ENCODE measurements at regions not wholly inside any gene's neighbourhood (a gene's known extent, or its start where the extent isn't known, plus 50 kb on each side); places are given as distances from the start of the nearest gene placed in this dataset.

DNA sequence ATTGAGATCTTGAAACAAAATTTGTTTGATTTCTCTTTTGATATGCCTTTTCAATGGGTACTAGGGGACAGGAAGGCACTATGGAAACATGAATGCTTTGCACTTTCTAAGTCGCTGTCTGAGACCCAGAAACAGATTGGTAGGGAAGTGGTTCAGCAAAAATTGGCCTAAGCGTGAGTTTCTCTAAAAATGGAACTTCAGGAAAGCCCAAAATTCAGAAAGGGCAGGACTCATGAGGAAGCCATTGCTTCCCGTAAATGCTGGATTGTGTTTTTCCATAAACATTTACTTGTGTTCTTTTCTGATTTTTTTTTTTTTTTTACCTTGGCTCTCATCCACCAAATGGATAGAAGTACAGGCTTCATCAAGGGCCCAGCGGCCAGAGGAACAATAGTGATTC, 123.7 kb upstream of the ATP1B1 start:
- Histone ChIP-seq H2AFZ (ENCODE audit: low read depth, low read length) (no peak overlapping the region), H3K4me2 (ENCODE audit: insufficient read depth, low read length) (no peak overlapping the region), H3K9me3 (ENCODE audit: insufficient read depth, low read length, severe bottlenecking) (no peaks in the 10 kb centered on the region), H3K27ac (ENCODE audit: low read length) (no peak overlapping the region), H3K4me1 (ENCODE audit: insufficient read depth, low read length) (no peaks in the 10 kb centered on the region), H3K9ac (ENCODE audit: low read depth, low read length) (no peak overlapping the region), H3K27me3 (ENCODE audit: insufficient read depth, low read length, poor library complexity) (no peaks in the 10 kb centered on the region), H3K4me3 (ENCODE audit: low read depth in 1 of 2, low read length in 2 of 2) (no peak overlapping the region), H3K36me3 (ENCODE audit: insufficient read depth, low read length) (no peaks in the 10 kb centered on the region), H4K20me1 (ENCODE audit: insufficient read depth, low read length) (no peaks in the 10 kb centered on the region), H3K79me2 (ENCODE audit: insufficient read depth, low read length) (no peaks in the 10 kb centered on the region)
- DNase-seq (no peak), ATAC-seq (ENCODE audit: insufficient read depth, low read depth) (no peak)
- TF ChIP-seq, protein P1, sequence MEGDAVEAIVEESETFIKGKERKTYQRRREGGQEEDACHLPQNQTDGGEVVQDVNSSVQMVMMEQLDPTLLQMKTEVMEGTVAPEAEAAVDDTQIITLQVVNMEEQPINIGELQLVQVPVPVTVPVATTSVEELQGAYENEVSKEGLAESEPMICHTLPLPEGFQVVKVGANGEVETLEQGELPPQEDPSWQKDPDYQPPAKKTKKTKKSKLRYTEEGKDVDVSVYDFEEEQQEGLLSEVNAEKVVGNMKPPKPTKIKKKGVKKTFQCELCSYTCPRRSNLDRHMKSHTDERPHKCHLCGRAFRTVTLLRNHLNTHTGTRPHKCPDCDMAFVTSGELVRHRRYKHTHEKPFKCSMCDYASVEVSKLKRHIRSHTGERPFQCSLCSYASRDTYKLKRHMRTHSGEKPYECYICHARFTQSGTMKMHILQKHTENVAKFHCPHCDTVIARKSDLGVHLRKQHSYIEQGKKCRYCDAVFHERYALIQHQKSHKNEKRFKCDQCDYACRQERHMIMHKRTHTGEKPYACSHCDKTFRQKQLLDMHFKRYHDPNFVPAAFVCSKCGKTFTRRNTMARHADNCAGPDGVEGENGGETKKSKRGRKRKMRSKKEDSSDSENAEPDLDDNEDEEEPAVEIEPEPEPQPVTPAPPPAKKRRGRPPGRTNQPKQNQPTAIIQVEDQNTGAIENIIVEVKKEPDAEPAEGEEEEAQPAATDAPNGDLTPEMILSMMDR (IDR thresholded peaks at IDR 0.05; ENCODE audit: borderline replicate concordance, extremely low read depth, low read length, poor library complexity, severe bottlenecking): no peak

GRCh38 chr1:168987330-168987729, 119.2 kb upstream of the ATP1B1 start:
- H3K27ac ChIP-seq (ENCODE audit: low read length): no peak overlapping the region
- no peak for ATAC-seq (ENCODE audit: insufficient read depth, low read depth)
- no peak overlapping the region for H3K4me3 ChIP-seq (ENCODE audit: low read depth in 1 of 2, low read length in 2 of 2)
- no peaks in the 10 kb centered on the region for H3K27me3 ChIP-seq (ENCODE audit: insufficient read depth, low read length, poor library complexity)
- no peaks in the 10 kb centered on the region for H4K20me1 ChIP-seq (ENCODE audit: insufficient read depth, low read length)
- H2AFZ ChIP-seq (ENCODE audit: low read depth, low read length): no peak overlapping the region
- no peak overlapping the region for H3K4me2 ChIP-seq (ENCODE audit: insufficient read depth, low read length)
- H3K4me1 ChIP-seq (ENCODE audit: insufficient read depth, low read length): no peaks in the 10 kb centered on the region
- no peak overlapping the region for H3K9ac ChIP-seq (ENCODE audit: low read depth, low read length)
- H3K9me3 ChIP-seq (ENCODE audit: insufficient read depth, low read length, severe bottlenecking): no peaks in the 10 kb centered on the region
- no peaks in the 10 kb centered on the region for H3K36me3 ChIP-seq (ENCODE audit: insufficient read depth, low read length)
- TF ChIP-seq, protein P1 (IDR thresholded peaks at IDR 0.05; ENCODE audit: borderline replicate concordance, extremely low read depth, low read length, poor library complexity, severe bottlenecking): no peak
- TF ChIP-seq EZH2 (IDR thresholded peaks at IDR 0.05; ENCODE audit: borderline replicate concordance, low read depth, low read length, severe bottlenecking): no peak
- H3K79me2 ChIP-seq (ENCODE audit: insufficient read depth, low read length): no peaks in the 10 kb centered on the region
- DNase-seq: no peak

DNA sequence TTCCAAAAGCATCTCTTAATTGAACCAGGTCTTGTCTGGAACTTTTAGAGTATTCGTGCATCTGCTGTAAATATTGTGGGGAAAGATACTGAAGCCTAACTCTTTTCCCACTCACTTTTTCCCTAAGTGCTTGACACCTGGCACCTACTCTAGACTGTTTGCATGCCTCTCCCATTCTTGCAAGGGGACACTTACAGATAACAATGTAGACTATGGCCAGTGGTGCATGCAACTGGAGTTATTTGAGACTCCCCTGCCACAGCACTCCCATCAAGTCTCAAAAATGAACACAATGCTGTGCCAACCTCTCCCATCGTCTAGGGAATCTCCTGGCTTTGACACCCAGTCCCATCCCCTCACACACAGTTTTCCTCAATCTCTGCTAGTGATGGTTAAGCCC, 118.6 kb upstream of the ATP1B1 start:
- no peak for DNase-seq
- ATAC-seq (ENCODE audit: insufficient read depth, low read depth): no peak
- Histone ChIP-seq H3K27ac (ENCODE audit: low read length) (no peak overlapping the region), H3K36me3 (ENCODE audit: insufficient read depth, low read length) (no peaks in the 10 kb centered on the region), H3K4me1 (ENCODE audit: insufficient read depth, low read length) (no peaks in the 10 kb centered on the region), H3K27me3 (ENCODE audit: insufficient read depth, low read length, poor library complexity) (no peaks in the 10 kb centered on the region), H2AFZ (ENCODE audit: low read depth, low read length) (no peak overlapping the region), H3K9ac (ENCODE audit: low read depth, low read length) (no peak overlapping the region), H3K4me3 (ENCODE audit: low read depth in 1 of 2, low read length in 2 of 2) (no peak overlapping the region), H3K4me2 (ENCODE audit: insufficient read depth, low read length) (no peak overlapping the region), H4K20me1 (ENCODE audit: insufficient read depth, low read length) (no peaks in the 10 kb centered on the region), H3K79me2 (ENCODE audit: insufficient read depth, low read length) (no peaks in the 10 kb centered on the region), H3K9me3 (ENCODE audit: insufficient read depth, low read length, severe bottlenecking) (no peaks in the 10 kb centered on the region)
- TF ChIP-seq EZH2 (IDR thresholded peaks at IDR 0.05; ENCODE audit: borderline replicate concordance, low read depth, low read length, severe bottlenecking): no peak
- TF ChIP-seq, protein P1 (IDR thresholded peaks at IDR 0.05; ENCODE audit: borderline replicate concordance, extremely low read depth, low read length, poor library complexity, severe bottlenecking): no peak

DNA sequence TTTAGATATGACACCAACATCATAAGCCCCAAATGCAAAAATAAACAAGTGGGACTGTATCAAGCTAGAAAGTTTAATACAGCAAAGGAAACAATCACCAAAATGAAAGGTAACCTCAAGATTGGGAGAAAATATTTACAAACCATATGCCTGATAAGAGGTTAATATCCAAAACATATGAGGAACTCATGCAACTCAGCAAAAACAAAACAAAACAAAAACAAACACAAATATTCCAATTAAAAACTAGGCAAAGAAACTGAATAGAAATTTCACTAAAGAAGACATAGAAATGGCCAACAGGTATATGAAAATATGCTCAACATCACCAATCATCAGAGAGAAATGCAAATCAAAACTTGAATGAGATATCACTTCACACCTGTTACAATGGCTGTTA, 116.5 kb upstream of the ATP1B1 start:
- no peak overlapping the region for H2AFZ ChIP-seq (ENCODE audit: low read depth, low read length)
- no peak overlapping the region for H3K9ac ChIP-seq (ENCODE audit: low read depth, low read length)
- H3K4me2 ChIP-seq (ENCODE audit: insufficient read depth, low read length): no peak overlapping the region
- H3K4me3 ChIP-seq (ENCODE audit: low read depth in 1 of 2, low read length in 2 of 2): no peak overlapping the region
- ATAC-seq (ENCODE audit: insufficient read depth, low read depth) (no peak), DNase-seq (no peak)
- H3K27me3 ChIP-seq (ENCODE audit: insufficient read depth, low read length, poor library complexity): no peaks in the 10 kb centered on the region
- H3K36me3 ChIP-seq (ENCODE audit: insufficient read depth, low read length): no peaks in the 10 kb centered on the region
- TF ChIP-seq, protein P1 (IDR thresholded peaks at IDR 0.05; ENCODE audit: borderline replicate concordance, extremely low read depth, low read length, poor library complexity, severe bottlenecking): no peak
- no peak for TF ChIP-seq EZH2 (IDR thresholded peaks at IDR 0.05; ENCODE audit: borderline replicate concordance, low read depth, low read length, severe bottlenecking)
- no peak overlapping the region for H3K27ac ChIP-seq (ENCODE audit: low read length)
- no peaks in the 10 kb centered on the region for H3K4me1 ChIP-seq (ENCODE audit: insufficient read depth, low read length)
- H3K9me3 ChIP-seq (ENCODE audit: insufficient read depth, low read length, severe bottlenecking): no peaks in the 10 kb centered on the region
- no peaks in the 10 kb centered on the region for H3K79me2 ChIP-seq (ENCODE audit: insufficient read depth, low read length)
- no peaks in the 10 kb centered on the region for H4K20me1 ChIP-seq (ENCODE audit: insufficient read depth, low read length)
